Esophagus squamous epithelium (tissue), 4 donors: ENCODE measurements at regions not wholly inside any gene's neighbourhood (a gene's known extent, or its start where the extent isn't known, plus 50 kb on each side); places are given as distances from the start of the nearest gene placed in this dataset.

Experiments
- CTCF ChIP-seq, 6 experiments: fragments of 450-650 bp in 4 of 6; fragments of 200-600 bp in 2 of 6; sonication (generic) in 2 of 6; IDR thresholded peaks; one replicate each; pipeline ENCODE4 v1.5.1; 2016 to 2019; ENCODE audit warnings: antibody characterized with exemption in 6 of 6, mild to moderate bottlenecking in 4 of 6, moderate library complexity in 4 of 6
- POLR2A ChIP-seq, 4 donors: fragments of 450-650 bp; IDR thresholded peaks; one replicate each; pipeline ENCODE4 v1.6.1; 2017; ENCODE audit warnings: antibody characterized with exemption in 4 of 4, mild to moderate bottlenecking in 4 of 4, moderate library complexity in 3 of 4

- TF ChIP-seq CTCF (IDR thresholded peaks at IDR 0.05) (no peak), POLR2A (IDR thresholded peaks at IDR 0.05) (no peak)
Observed at GRCh38 chr5:68459810-68460139, 244.2 kb downstream of the PIK3R1 start.
